Prostate gland (tissue), 2 donors: ENCODE measurements at regions not wholly inside any gene's neighbourhood (a gene's known extent, or its start where the extent isn't known, plus 50 kb on each side); places are given as distances from the start of the nearest gene placed in this dataset.

Experiments
- DNase-seq: peaks from one replicate; pipeline ENCODE4 v3.0.0-alpha.2; 2019; ENCODE audit warnings: low spot score
- H3K27ac ChIP-seq, 2 donors: fragments of 200-600 bp; sonication (generic); 2 replicates each; pipeline ENCODE4 v1.5.1; 2017 to 2019
- H3K27me3 ChIP-seq: fragments of 200-600 bp; sonication (generic); replicated peaks from 2 replicates; pipeline ENCODE4 v1.5.1; 2019; ENCODE audit not compliant: insufficient read depth
- H3K36me3 ChIP-seq, 2 donors: fragments of 200-600 bp; sonication (generic); 1 replicate in 1 of 2; 2 replicates in 1 of 2; pipeline versions ENCODE4 v1.5.1 to v1.8.1; 2017 to 2019
- H3K4me1 ChIP-seq: fragments of 200-600 bp; sonication (generic); replicated peaks from 2 replicates; pipeline ENCODE4 v1.5.1; 2019
- H3K4me3 ChIP-seq, 2 donors: fragments of 200-600 bp; sonication (generic); 2 replicates each; pipeline ENCODE4 v1.5.1; 2017 to 2019
- H3K9me3 ChIP-seq: fragments of 200-600 bp; sonication (generic); 2 replicates; pipeline ENCODE4 v1.5.1; 2017
- CTCF ChIP-seq, 4 experiments: fragments of 200-600 bp in 2 of 4; fragments of 450-650 bp in 2 of 4; sonication (generic) in 2 of 4; IDR thresholded peaks; 1 replicate in 3 of 4; 2 replicates in 1 of 4; pipeline ENCODE4 v1.5.1; 2016 to 2019; ENCODE audit warnings: antibody characterized with exemption in 4 of 4, mild to moderate bottlenecking in 2 of 4, moderate library complexity in 2 of 4
- POLR2A ChIP-seq: fragments of 450-650 bp; IDR thresholded peaks from one replicate; pipeline ENCODE4 v1.6.1; 2016; ENCODE audit warnings: antibody characterized with exemption, mild to moderate bottlenecking
- POLR2AphosphoS5 ChIP-seq: sonication (generic); formaldehyde crosslinking; IDR thresholded peaks from one replicate; pipeline ENCODE4 v1.6.1; 2017; ENCODE audit warnings: antibody characterized with exemption
- WGBS: methylation state at CpG from one replicate; pipeline ENCODE4 v1.1.5; 2018; 5-methylcytosine and 5-hydroxymethylcytosine counted together
- intact Hi-C: fragments of 100-400 bp; cut with DNase I; formaldehyde crosslinking; loops from one replicate; pipeline ENCODE4 v1.14.2; 2022

GRCh38 chr2:60148716-60149115, 404.7 kb downstream of the BCL11A start:
- Histone ChIP-seq H3K4me1 (no peaks in the 10 kb centered on the region), H3K27ac (no peak overlapping the region), H3K27me3 (no peaks in the 10 kb centered on the region), H3K36me3 (no peaks in the 10 kb centered on the region), H3K9me3 (no peaks in the 10 kb centered on the region), H3K4me3 (no peak overlapping the region)
- no peak for TF ChIP-seq POLR2A
- no peak for DNase-seq
- 87% methylated on average over 4 of the region's 4 CpGs for WGBS
- intact Hi-C loops: no loop called here

GRCh38 chr2:60140185-60140584, 413.3 kb downstream of the BCL11A start:
- Histone ChIP-seq H3K9me3 (no peaks in the 10 kb centered on the region), H3K27ac (no peak overlapping the region), H3K4me3 (no peak overlapping the region), H3K27me3 (no peaks in the 10 kb centered on the region), H3K4me1 (no peaks in the 10 kb centered on the region), H3K36me3 (no peaks in the 10 kb centered on the region)
- intact Hi-C loops: no loop called here
- 56% methylated on average over 3 of the region's 3 CpGs for WGBS
- TF ChIP-seq POLR2AphosphoS5 (no peak), CTCF (IDR thresholded peaks at IDR 0.05) (no peak), POLR2A (no peak)
- no peak for DNase-seq

- intact Hi-C loops: no loop called here
- 97% methylated on average over 2 of the region's 2 CpGs for WGBS
- no peak overlapping the region for H3K27ac ChIP-seq
- no peak for TF ChIP-seq POLR2A
- TF ChIP-seq POLR2AphosphoS5: no peak
- no peak for TF ChIP-seq CTCF (IDR thresholded peaks at IDR 0.05)
- no peaks in the 10 kb centered on the region for H3K4me1 ChIP-seq
- no peaks in the 10 kb centered on the region for H3K9me3 ChIP-seq
- no peaks in the 10 kb centered on the region for H3K36me3 ChIP-seq
- no peak overlapping the region for H3K4me3 ChIP-seq
- no peaks in the 10 kb centered on the region for H3K27me3 ChIP-seq
- no peak for DNase-seq
Observed at GRCh38 chr2:60136913-60137312, 416.5 kb downstream of the BCL11A start.

GRCh38 chr2:60127191-60127590, 426.3 kb downstream of the BCL11A start:
- Histone ChIP-seq H3K9me3 (no peaks in the 10 kb centered on the region), H3K27ac (no peak overlapping the region), H3K27me3 (no peaks in the 10 kb centered on the region), H3K36me3 (no peaks in the 10 kb centered on the region), H3K4me1 (no peaks in the 10 kb centered on the region), H3K4me3 (no peak overlapping the region)
- TF ChIP-seq POLR2A (no peak), POLR2AphosphoS5 (no peak), CTCF (IDR thresholded peaks at IDR 0.05) (no peak)
- no peak for DNase-seq
- 91% methylated on average over 2 of the region's 2 CpGs for WGBS
- intact Hi-C loops: no loop called here

- H3K4me1 ChIP-seq: no peaks in the 10 kb centered on the region
- H3K36me3 ChIP-seq: no peaks in the 10 kb centered on the region
- no peak for DNase-seq
- no peak overlapping the region for H3K4me3 ChIP-seq
- intact Hi-C loops: no loop called here
- H3K9me3 ChIP-seq: no peaks in the 10 kb centered on the region
- WGBS: 47% methylated on average over 8 of the region's 8 CpGs
- no peaks in the 10 kb centered on the region for H3K27me3 ChIP-seq
- H3K27ac ChIP-seq: no peak overlapping the region
- TF ChIP-seq POLR2AphosphoS5 (no peak), CTCF (IDR thresholded peaks at IDR 0.05) (no peak), POLR2A (no peak)
Observed at GRCh38 chr2:60125611-60126426, 427.6 kb downstream of the BCL11A start.
